Mesendoderm (in vitro differentiated cells): ENCODE measurements at regions not wholly inside any gene's neighbourhood (a gene's known extent, or its start where the extent isn't known, plus 50 kb on each side); places are given as distances from the start of the nearest gene placed in this dataset.

Experiments used
- DNase-seq: peaks from one replicate; pipeline ENCODE4 v3.0.0; 2013
- H2AK5ac ChIP-seq: 2 replicates; pipeline ENCODE4 v1.6.1; 2013; ENCODE audit warnings: low read length, inconsistent platforms
- H2BK120ac ChIP-seq: 2 replicates; pipeline ENCODE4 v1.6.1; 2013; ENCODE audit warnings: low read depth, mild to moderate bottlenecking, low read length, moderate library complexity, mixed read lengths
- H2BK15ac ChIP-seq: replicated peaks from 2 replicates; pipeline ENCODE4 v1.6.1; 2013; ENCODE audit warnings: low read depth, mild to moderate bottlenecking, moderate library complexity
- H2BK5ac ChIP-seq: 2 replicates; pipeline ENCODE4 v1.6.1; 2013; ENCODE audit warnings: low read length, inconsistent platforms
- H3K18ac ChIP-seq: 2 replicates; pipeline ENCODE4 v1.6.1; 2013; ENCODE audit warnings: mild to moderate bottlenecking, low read length, mixed read lengths
- H3K23ac ChIP-seq: one replicate; pipeline ENCODE4 v1.6.1; 2013; ENCODE audit warnings: low read length
- H3K27ac ChIP-seq: 2 replicates; pipeline ENCODE4 v1.5.1; 2013; ENCODE audit warnings: low read depth, mild to moderate bottlenecking, inconsistent platforms, low read length, moderate library complexity
- H3K27me3 ChIP-seq: 2 replicates; pipeline ENCODE4 v1.6.1; 2013; ENCODE audit warnings: low read length, control low read depth, mild to moderate bottlenecking, inconsistent platforms; ENCODE audit not compliant: insufficient read depth, poor library complexity
- H3K36me3 ChIP-seq: 2 replicates; pipeline ENCODE4 v1.6.1; 2013; ENCODE audit warnings: low read length, inconsistent platforms; ENCODE audit not compliant: control insufficient read depth, insufficient read depth
- H3K4ac ChIP-seq: one replicate; pipeline ENCODE4 v1.6.1; 2013; ENCODE audit warnings: low read depth, mild to moderate bottlenecking, low read length, moderate library complexity
- H3K4me1 ChIP-seq: 2 replicates; pipeline ENCODE4 v1.6.1; 2013; ENCODE audit warnings: low read depth, low read length, inconsistent platforms; ENCODE audit not compliant: control insufficient read depth
- H3K4me2 ChIP-seq: 2 replicates; pipeline ENCODE4 v1.6.1; 2013; ENCODE audit warnings: low read length
- H3K4me3 ChIP-seq: 2 replicates; pipeline ENCODE4 v1.5.1; 2013; ENCODE audit warnings: mild to moderate bottlenecking, low read length
- H3K56ac ChIP-seq: one replicate; pipeline ENCODE4 v1.6.1; 2013; ENCODE audit warnings: low read length
- H3K79me1 ChIP-seq: 2 replicates; pipeline ENCODE4 v1.6.1; 2013; ENCODE audit warnings: low read length, inconsistent platforms
- H3K79me2 ChIP-seq: 2 replicates; pipeline ENCODE4 v1.6.1; 2013; ENCODE audit warnings: mild to moderate bottlenecking, low read length; ENCODE audit not compliant: control insufficient read depth, insufficient read depth
- H3K9ac ChIP-seq: 2 replicates; pipeline ENCODE4 v1.6.1; 2013; ENCODE audit warnings: low read length, inconsistent platforms
- H4K5ac ChIP-seq: one replicate; pipeline ENCODE4 v1.6.1; 2013; ENCODE audit warnings: low read length
- H4K8ac ChIP-seq: one replicate; pipeline ENCODE4 v1.6.1; 2013; ENCODE audit warnings: low read depth, mild to moderate bottlenecking, control low read depth, low read length, moderate library complexity
- WGBS: extraction: QIAGEN DNeasy Blood & Tissue Kit; methylation state at CpG from one replicate; pipeline ENCODE4 v1.1.7; 2013; ENCODE audit warnings: low lambda C conversion rate, missing lambda C conversion rate; ENCODE audit not compliant: insufficient coverage; ENCODE audit errors: extremely low coverage; 5-methylcytosine and 5-hydroxymethylcytosine counted together

DNA sequence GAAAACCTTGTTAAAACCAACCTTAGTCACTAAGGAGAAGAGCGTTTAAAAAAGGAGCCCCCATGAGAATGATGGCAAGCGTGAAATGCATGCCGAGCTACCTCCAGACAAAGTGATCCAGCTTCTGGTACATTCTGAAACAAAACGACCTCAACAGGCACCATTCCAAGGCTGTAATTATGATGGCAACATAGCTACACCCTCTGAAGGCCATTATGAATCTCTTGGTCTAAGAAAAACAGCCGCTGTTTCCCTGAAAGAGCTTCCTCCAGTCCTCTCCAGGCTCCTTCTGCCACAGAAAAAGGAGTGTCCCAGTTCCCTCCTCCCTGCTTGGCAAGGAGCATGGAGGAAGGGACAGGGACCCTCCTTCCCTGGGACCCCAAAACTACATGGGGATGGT, 50.0 kb upstream of the ABLIM1 start:
- peaks cover 2% of the 10 kb centered on the region for H3K4me1 ChIP-seq
- no peak overlapping the region for H4K5ac ChIP-seq
- no peak overlapping the region for H2AK5ac ChIP-seq
- no peak for DNase-seq
- no peak overlapping the region for H2BK120ac ChIP-seq
- H3K79me2 ChIP-seq, result no peaks in the 10 kb centered on the region
- H3K79me1 ChIP-seq, result no peaks in the 10 kb centered on the region
- H3K4me3 ChIP-seq, result no peak overlapping the region
- H3K36me3 ChIP-seq, result no peaks in the 10 kb centered on the region
- no peak overlapping the region for H3K23ac ChIP-seq
- H3K56ac ChIP-seq, result no peak overlapping the region
- H2BK15ac ChIP-seq, result no peak overlapping the region
- H3K9ac ChIP-seq, result no peak overlapping the region
- no peak overlapping the region for H3K27ac ChIP-seq
- no peak overlapping the region for H3K18ac ChIP-seq
- H3K4ac ChIP-seq, result no peak overlapping the region
- H4K8ac ChIP-seq, result no peak overlapping the region
- no CpG with 5 or more reads among the region's 5 CpGs for WGBS
- H3K4me2 ChIP-seq, result no peak overlapping the region
- no peak overlapping the region for H2BK5ac ChIP-seq
- no peaks in the 10 kb centered on the region for H3K27me3 ChIP-seq

DNA sequence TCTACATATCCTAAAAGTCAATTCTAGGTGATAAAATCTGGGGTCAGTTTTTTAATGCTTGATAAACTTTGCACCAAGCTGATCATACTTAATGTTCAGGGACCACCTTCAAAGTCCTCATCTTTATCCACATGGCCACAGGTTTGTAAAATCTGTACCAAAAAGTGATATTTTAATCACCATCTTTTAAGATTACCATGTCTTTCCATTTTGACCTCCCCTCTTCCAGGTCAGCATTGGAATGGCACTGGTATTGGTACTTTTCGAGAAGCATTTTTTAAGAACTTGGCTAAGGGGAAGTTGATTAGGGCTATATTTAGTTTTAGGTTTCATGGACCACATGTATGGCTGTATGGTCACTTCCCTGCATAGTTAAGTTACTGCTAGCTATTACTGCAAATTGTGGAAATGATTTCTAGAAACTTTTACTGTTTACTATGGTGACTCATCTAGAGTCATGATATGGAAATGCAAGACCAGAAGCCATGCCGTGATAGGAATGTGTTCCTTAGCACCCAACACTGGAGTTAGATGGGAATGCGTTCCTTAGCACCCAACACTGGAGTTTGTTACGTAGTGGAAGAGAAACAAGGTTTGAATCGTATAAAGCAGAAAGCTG, 50.8 kb upstream of the ABLIM1 start:
- no peak overlapping the region for H3K56ac ChIP-seq
- H3K4me3 ChIP-seq, result no peak overlapping the region
- no peak overlapping the region for H3K4me2 ChIP-seq
- H2AK5ac ChIP-seq, result no peak overlapping the region
- peaks cover 2% of the 10 kb centered on the region for H3K4me1 ChIP-seq
- no peak overlapping the region for H2BK15ac ChIP-seq
- no peak overlapping the region for H3K18ac ChIP-seq
- no CpG with 5 or more reads among the region's 5 CpGs for WGBS
- no peaks in the 10 kb centered on the region for H3K79me1 ChIP-seq
- no peak overlapping the region for H4K8ac ChIP-seq
- no peaks in the 10 kb centered on the region for H3K79me2 ChIP-seq
- H3K27me3 ChIP-seq, result no peaks in the 10 kb centered on the region
- no peak overlapping the region for H3K9ac ChIP-seq
- H2BK5ac ChIP-seq, result no peak overlapping the region
- no peak overlapping the region for H3K23ac ChIP-seq
- H3K27ac ChIP-seq, result no peak overlapping the region
- no peak overlapping the region for H4K5ac ChIP-seq
- no peak overlapping the region for H2BK120ac ChIP-seq
- H3K4ac ChIP-seq, result no peak overlapping the region
- DNase-seq, result peak; percentile 81
- H3K36me3 ChIP-seq, result no peaks in the 10 kb centered on the region

DNA sequence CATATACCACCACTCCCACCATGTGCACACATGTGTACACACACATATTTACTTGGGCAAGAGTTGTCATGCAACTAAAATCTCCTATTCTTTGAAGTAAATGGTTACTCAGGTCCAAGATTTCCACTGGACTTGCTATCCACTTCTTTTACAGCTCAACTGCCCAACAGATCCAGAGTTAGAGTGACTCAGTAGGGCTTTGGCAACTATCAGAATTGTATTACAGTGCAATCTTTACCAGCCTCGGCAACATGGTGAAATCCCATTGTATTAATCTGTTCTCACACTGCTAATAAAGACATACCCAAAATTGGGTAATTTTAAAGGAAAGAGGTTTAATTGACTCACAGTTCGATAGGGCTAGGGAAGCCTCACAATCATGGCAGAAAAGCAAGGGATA, 51.9 kb upstream of the ABLIM1 start:
- Histone ChIP-seq H3K27me3 (no peaks in the 10 kb centered on the region), H4K8ac (no peak overlapping the region), H3K79me1 (no peaks in the 10 kb centered on the region), H3K4ac (no peak overlapping the region), H3K9ac (no peak overlapping the region), H2AK5ac (no peak overlapping the region), H3K18ac (no peak overlapping the region), H3K23ac (no peak overlapping the region), H3K27ac (no peak overlapping the region), H3K79me2 (no peaks in the 10 kb centered on the region), H3K4me2 (no peak overlapping the region), H3K4me1 (peaks cover 2% of the 10 kb centered on the region), H2BK5ac (no peak overlapping the region), H3K4me3 (no peak overlapping the region), H3K56ac (no peak overlapping the region), H4K5ac (no peak overlapping the region), H2BK120ac (no peak overlapping the region), H3K36me3 (no peaks in the 10 kb centered on the region), H2BK15ac (no peak overlapping the region)
- DNase-seq, result no peak
- no CpG with 5 or more reads among the region's 2 CpGs for WGBS

DNA sequence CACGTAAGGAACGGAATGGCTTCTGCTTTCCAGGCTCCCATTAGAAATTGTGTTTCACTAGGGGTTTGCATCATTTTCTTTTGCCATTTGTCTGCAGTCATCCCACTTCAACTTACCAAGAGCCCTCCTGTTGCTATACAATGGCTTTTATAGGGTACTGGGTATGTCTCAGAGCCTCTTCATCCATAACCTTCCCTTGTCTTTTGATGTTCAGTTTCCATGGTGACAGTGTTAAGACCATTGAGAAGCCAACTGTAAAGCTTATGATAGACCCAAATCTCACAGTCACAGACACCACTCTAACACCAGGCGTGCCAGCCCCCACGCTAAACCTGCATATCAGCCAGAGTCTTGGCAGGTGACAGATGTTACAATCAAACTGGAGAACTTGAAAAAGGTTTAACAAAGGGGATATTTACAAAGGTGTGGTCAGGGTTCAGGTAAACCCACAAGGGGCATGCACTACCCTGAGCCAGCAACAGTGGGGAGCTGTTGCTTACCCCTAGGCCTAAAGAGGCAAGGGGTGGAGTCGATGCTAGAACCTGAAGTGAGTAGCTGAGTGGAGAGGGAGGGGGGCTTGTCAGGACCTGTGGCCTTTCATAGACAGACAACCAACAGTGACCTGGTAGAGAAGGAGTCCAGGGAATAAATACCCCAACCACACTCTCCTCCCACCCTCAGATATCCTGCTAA, 53.2 kb upstream of the ABLIM1 start:
- H3K79me2 ChIP-seq, result no peaks in the 10 kb centered on the region
- H4K5ac ChIP-seq, result no peak overlapping the region
- no peak overlapping the region for H3K4ac ChIP-seq
- H3K4me2 ChIP-seq, result no peak overlapping the region
- H3K27ac ChIP-seq, result no peak overlapping the region
- no peaks in the 10 kb centered on the region for H3K27me3 ChIP-seq
- WGBS, result no CpG with 5 or more reads among the region's 5 CpGs
- H3K4me3 ChIP-seq, result no peak overlapping the region
- no peak overlapping the region for H3K18ac ChIP-seq
- H4K8ac ChIP-seq, result no peak overlapping the region
- no peak overlapping the region for H2AK5ac ChIP-seq
- H3K4me1 ChIP-seq, result peaks cover 2% of the 10 kb centered on the region
- H3K56ac ChIP-seq, result no peak overlapping the region
- H3K9ac ChIP-seq, result no peak overlapping the region
- no peaks in the 10 kb centered on the region for H3K36me3 ChIP-seq
- H2BK15ac ChIP-seq, result no peak overlapping the region
- no peak overlapping the region for H2BK120ac ChIP-seq
- no peak for DNase-seq
- H3K79me1 ChIP-seq, result no peaks in the 10 kb centered on the region
- no peak overlapping the region for H2BK5ac ChIP-seq
- H3K23ac ChIP-seq, result no peak overlapping the region

DNA sequence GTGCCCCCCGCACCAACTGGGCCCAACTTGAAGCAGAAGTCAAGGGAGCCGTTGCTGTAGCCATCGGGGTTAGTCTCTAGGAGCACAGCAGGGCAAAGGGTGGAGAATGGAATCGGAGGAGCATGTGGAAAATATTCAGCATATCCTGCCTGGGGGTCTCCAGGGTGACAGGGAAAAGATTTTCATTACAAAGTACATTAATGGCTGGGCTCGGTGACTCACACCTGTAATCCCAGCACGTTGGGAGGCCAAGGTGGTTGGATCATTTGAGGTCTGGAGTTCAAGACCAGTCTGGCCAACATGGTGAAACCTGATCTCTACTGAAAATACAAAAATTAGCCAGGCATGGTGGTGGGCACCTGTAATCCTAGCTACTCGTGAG, 53.8 kb upstream of the ABLIM1 start:
- peaks cover 2% of the 10 kb centered on the region for H3K4me1 ChIP-seq
- no peak overlapping the region for H3K23ac ChIP-seq
- no peak overlapping the region for H3K18ac ChIP-seq
- no peaks in the 10 kb centered on the region for H3K79me1 ChIP-seq
- no peak for DNase-seq
- no peaks in the 10 kb centered on the region for H3K79me2 ChIP-seq
- H4K5ac ChIP-seq, result no peak overlapping the region
- no peak overlapping the region for H3K4me2 ChIP-seq
- no peaks in the 10 kb centered on the region for H3K27me3 ChIP-seq
- no peak overlapping the region for H2BK120ac ChIP-seq
- no CpG with 5 or more reads among the region's 7 CpGs for WGBS
- no peak overlapping the region for H3K9ac ChIP-seq
- H3K56ac ChIP-seq, result no peak overlapping the region
- no peak overlapping the region for H3K4me3 ChIP-seq
- no peak overlapping the region for H2AK5ac ChIP-seq
- no peaks in the 10 kb centered on the region for H3K36me3 ChIP-seq
- H4K8ac ChIP-seq, result no peak overlapping the region
- no peak overlapping the region for H2BK5ac ChIP-seq
- no peak overlapping the region for H2BK15ac ChIP-seq
- no peak overlapping the region for H3K27ac ChIP-seq
- H3K4ac ChIP-seq, result no peak overlapping the region
